Liver (tissue), 7 donors: ENCODE measurements at regions not wholly inside any gene's neighbourhood (a gene's known extent, or its start where the extent isn't known, plus 50 kb on each side); places are given as distances from the start of the nearest gene placed in this dataset.
A peak's percentile ranks its signal among the peaks of the same experiment; 100 is the strongest.

ENCODE experiments used
- DNase-seq: peaks from one replicate; pipeline ENCODE4 v3.0.0-alpha.2; 2017; ENCODE audit warnings: low spot score
- H3K27ac ChIP-seq, 2 donors: one replicate each; pipeline ENCODE4 v1.7.0; 2013; ENCODE audit warnings: inconsistent platforms in 2 of 2, low read length in 2 of 2, control low read depth in 1 of 2, low read depth in 1 of 2, mild to moderate bottlenecking in 1 of 2
- H3K27me3 ChIP-seq, 4 donors: one replicate each; pipeline versions ENCODE4 v1.6.1 to v1.7.0; 2013; ENCODE audit warnings: low read length in 3 of 4, inconsistent platforms in 1 of 4, mild to moderate bottlenecking in 1 of 4, moderate library complexity in 1 of 4; ENCODE audit not compliant: control insufficient read depth in 4 of 4, insufficient read depth in 4 of 4
- H3K36me3 ChIP-seq, 4 donors: one replicate each; pipeline versions ENCODE4 v1.6.1 to v1.7.0; 2013; ENCODE audit warnings: low read length in 3 of 4, mild to moderate bottlenecking in 3 of 4, low read depth in 1 of 4, moderate library complexity in 1 of 4; ENCODE audit not compliant: control insufficient read depth in 4 of 4, insufficient read depth in 3 of 4
- H3K4me1 ChIP-seq, 4 donors: one replicate each; pipeline versions ENCODE4 v1.6.1 to v1.7.0; 2013; ENCODE audit warnings: low read length in 3 of 4, mild to moderate bottlenecking in 3 of 4, moderate library complexity in 1 of 4; ENCODE audit not compliant: control insufficient read depth in 4 of 4, insufficient read depth in 4 of 4
- H3K4me3 ChIP-seq, 3 donors: one replicate each; pipeline versions ENCODE4 v1.6.1 to v1.7.0; 2013; ENCODE audit warnings: low read length in 3 of 3, control low read depth in 1 of 3, low read depth in 1 of 3, mild to moderate bottlenecking in 1 of 3
- H3K9ac ChIP-seq, 2 donors: one replicate each; pipeline ENCODE4 v1.7.0; 2013; ENCODE audit warnings: low read length in 2 of 2, mild to moderate bottlenecking in 2 of 2, moderate library complexity in 2 of 2, control low read depth in 1 of 2, low read depth in 1 of 2
- H3K9me3 ChIP-seq, 4 donors: one replicate each; pipeline versions ENCODE4 v1.6.1 to v1.7.0; 2013; ENCODE audit warnings: low read length in 3 of 4; ENCODE audit not compliant: control insufficient read depth in 4 of 4
- EGR1 ChIP-seq, 2 donors: IDR thresholded peaks; 2 replicates each; pipeline ENCODE4 v1.6.1; 2016 to 2018; ENCODE audit warnings: antibody characterized with exemption in 2 of 2, low read depth in 2 of 2
- FOXA1 ChIP-seq: IDR thresholded peaks from 2 replicates; pipeline ENCODE4 v1.6.1; 2016; ENCODE audit warnings: antibody characterized with exemption
- FOXA2 ChIP-seq: IDR thresholded peaks from 2 replicates; pipeline ENCODE4 v1.6.1; 2016; ENCODE audit warnings: antibody characterized with exemption
- GABPA ChIP-seq, 2 donors: IDR thresholded peaks in 1 of 2; conservative IDR thresholded peaks in 1 of 2; 2 replicates each; pipeline ENCODE4 v1.6.1; 2016; ENCODE audit warnings: antibody characterized with exemption in 2 of 2, mild to moderate bottlenecking in 1 of 2, moderate library complexity in 1 of 2
- HNF4A ChIP-seq, 2 donors: conservative IDR thresholded peaks; 2 replicates each; pipeline ENCODE4 v1.6.1; 2016; ENCODE audit warnings: antibody characterized with exemption in 2 of 2, mild to moderate bottlenecking in 2 of 2
- HNF4G ChIP-seq: IDR thresholded peaks from 2 replicates; pipeline ENCODE4 v1.6.1; 2016; ENCODE audit warnings: antibody characterized with exemption
- JUND ChIP-seq, 2 donors: IDR thresholded peaks; 2 replicates each; pipeline ENCODE4 v1.6.1; 2016; ENCODE audit warnings: antibody characterized with exemption in 2 of 2
- MAX ChIP-seq: IDR thresholded peaks from 2 replicates; pipeline ENCODE4 v1.6.1; 2016; ENCODE audit warnings: antibody characterized with exemption
- NR2F2 ChIP-seq: IDR thresholded peaks from 2 replicates; pipeline ENCODE4 v1.6.1; 2016; ENCODE audit warnings: antibody characterized with exemption
- RAD21 ChIP-seq, 2 donors: IDR thresholded peaks; 2 replicates each; pipeline ENCODE4 v1.6.1; 2016; ENCODE audit warnings: antibody characterized with exemption in 2 of 2, mild to moderate bottlenecking in 2 of 2
- RXRA ChIP-seq, 2 donors: IDR thresholded peaks; 2 replicates each; pipeline ENCODE4 v1.6.1; 2017 to 2018; ENCODE audit warnings: antibody characterized with exemption in 2 of 2, mild to moderate bottlenecking in 1 of 2
- TAF1 ChIP-seq: conservative IDR thresholded peaks from 2 replicates; pipeline ENCODE4 v1.6.1; 2016; ENCODE audit warnings: antibody characterized with exemption, mild to moderate bottlenecking
- YY1 ChIP-seq: IDR thresholded peaks from 2 replicates; pipeline ENCODE4 v1.6.1; 2016; ENCODE audit warnings: antibody characterized with exemption, mild to moderate bottlenecking
- ZBTB33 ChIP-seq: IDR thresholded peaks from 2 replicates; pipeline ENCODE4 v1.6.1; 2016; ENCODE audit warnings: antibody characterized with exemption
- WGBS: extraction: QIAGEN DNeasy Blood & Tissue Kit; methylation state at CpG from one replicate; pipeline ENCODE4 v1.1.7; 2013; 5-methylcytosine and 5-hydroxymethylcytosine counted together
- TF ChIP-seq, protein P1 (sequence below): IDR thresholded peaks from 2 replicates; pipeline ENCODE4 v1.6.1; 2016; ENCODE audit warnings: antibody characterized with exemption, mild to moderate bottlenecking
- donor health status: healthy.
- donor health status: healthy.
- donor health status: healthy.
- donor health status: healthy.

DNA sequence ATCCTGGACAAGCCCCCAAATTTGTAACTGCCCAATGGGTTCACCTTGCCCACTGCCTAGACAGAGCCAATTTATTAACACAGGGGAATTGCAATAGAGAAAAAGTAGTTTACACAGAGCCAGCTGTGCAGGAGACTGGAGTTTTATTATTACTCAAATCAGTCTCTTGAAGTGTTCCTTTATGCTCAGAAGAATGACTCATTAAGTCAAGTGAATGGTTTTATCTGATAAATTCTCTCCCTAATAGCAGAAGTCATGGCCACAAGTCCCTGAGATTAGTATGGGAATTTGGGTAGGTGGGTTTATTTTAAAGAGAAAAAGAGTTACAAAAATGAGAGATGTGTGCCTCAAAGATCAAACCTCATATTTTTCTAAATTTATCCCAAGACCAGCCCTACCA, 122.8 kb upstream of the NUDT4 start:
- no peak overlapping the region for H3K27ac ChIP-seq
- H3K4me3 ChIP-seq = no peak overlapping the region
- H3K27me3 ChIP-seq = no peaks in the 10 kb centered on the region
- H3K36me3 ChIP-seq = no peaks in the 10 kb centered on the region
- no peak overlapping the region for H3K9ac ChIP-seq
- no peak for DNase-seq
- TF ChIP-seq GABPA (IDR thresholded peaks at IDR 0.05 in 1 of 2, conservative IDR thresholded peaks at IDR 0.05 in 1 of 2) (no peak), EGR1 (IDR thresholded peaks at IDR 0.05; ENCODE audit: low read depth in 2 of 2) (no peak), YY1 (no peak), HNF4G (no peak), MAX (no peak), ZBTB33 (no peak), FOXA2 (no peak), JUND (IDR thresholded peaks at IDR 0.05) (no peak), NR2F2 (no peak)
- peaks cover 3 to 9% (median 4%) of the 10 kb centered on the region in 4 donors for H3K9me3 ChIP-seq
- no peaks in the 10 kb centered on the region for H3K4me1 ChIP-seq

GRCh38 chr12:93256256-93256969, 121.3 kb upstream of the NUDT4 start:
- Histone ChIP-seq H3K4me3 (no peak overlapping the region), H3K4me1 (no peaks in the 10 kb centered on the region), H3K27ac (no peak overlapping the region), H3K9ac (no peak overlapping the region), H3K36me3 (no peaks in the 10 kb centered on the region), H3K9me3 (peaks cover 3 to 9% (median 4%) of the 10 kb centered on the region in 4 donors), H3K27me3 (no peaks in the 10 kb centered on the region)
- DNase-seq = no peak
- TF ChIP-seq HNF4A (conservative IDR thresholded peaks at IDR 0.05) (no peak), NR2F2 (peak; percentile 55)
- WGBS = 85% methylated on average over 2 of the region's 2 CpGs

- no peaks in the 10 kb centered on the region for H3K4me1 ChIP-seq
- H3K9me3 ChIP-seq = no peaks in the 10 kb centered on the region
- H3K27me3 ChIP-seq = no peaks in the 10 kb centered on the region
- no peak overlapping the region for H3K4me3 ChIP-seq
- no peak overlapping the region for H3K27ac ChIP-seq
- WGBS = 93% methylated on average over 5 of the region's 5 CpGs
- H3K9ac ChIP-seq = no peak overlapping the region
- no peak for TF ChIP-seq FOXA2
- no peak for TF ChIP-seq TAF1
- no peak for TF ChIP-seq JUND (IDR thresholded peaks at IDR 0.05)
- no peak for TF ChIP-seq HNF4A (conservative IDR thresholded peaks at IDR 0.05)
- TF ChIP-seq YY1 = no peak
- TF ChIP-seq FOXA1 = no peak
- TF ChIP-seq ZBTB33 = no peak
- TF ChIP-seq RXRA (IDR thresholded peaks at IDR 0.05) = no peak
- TF ChIP-seq, protein P1, sequence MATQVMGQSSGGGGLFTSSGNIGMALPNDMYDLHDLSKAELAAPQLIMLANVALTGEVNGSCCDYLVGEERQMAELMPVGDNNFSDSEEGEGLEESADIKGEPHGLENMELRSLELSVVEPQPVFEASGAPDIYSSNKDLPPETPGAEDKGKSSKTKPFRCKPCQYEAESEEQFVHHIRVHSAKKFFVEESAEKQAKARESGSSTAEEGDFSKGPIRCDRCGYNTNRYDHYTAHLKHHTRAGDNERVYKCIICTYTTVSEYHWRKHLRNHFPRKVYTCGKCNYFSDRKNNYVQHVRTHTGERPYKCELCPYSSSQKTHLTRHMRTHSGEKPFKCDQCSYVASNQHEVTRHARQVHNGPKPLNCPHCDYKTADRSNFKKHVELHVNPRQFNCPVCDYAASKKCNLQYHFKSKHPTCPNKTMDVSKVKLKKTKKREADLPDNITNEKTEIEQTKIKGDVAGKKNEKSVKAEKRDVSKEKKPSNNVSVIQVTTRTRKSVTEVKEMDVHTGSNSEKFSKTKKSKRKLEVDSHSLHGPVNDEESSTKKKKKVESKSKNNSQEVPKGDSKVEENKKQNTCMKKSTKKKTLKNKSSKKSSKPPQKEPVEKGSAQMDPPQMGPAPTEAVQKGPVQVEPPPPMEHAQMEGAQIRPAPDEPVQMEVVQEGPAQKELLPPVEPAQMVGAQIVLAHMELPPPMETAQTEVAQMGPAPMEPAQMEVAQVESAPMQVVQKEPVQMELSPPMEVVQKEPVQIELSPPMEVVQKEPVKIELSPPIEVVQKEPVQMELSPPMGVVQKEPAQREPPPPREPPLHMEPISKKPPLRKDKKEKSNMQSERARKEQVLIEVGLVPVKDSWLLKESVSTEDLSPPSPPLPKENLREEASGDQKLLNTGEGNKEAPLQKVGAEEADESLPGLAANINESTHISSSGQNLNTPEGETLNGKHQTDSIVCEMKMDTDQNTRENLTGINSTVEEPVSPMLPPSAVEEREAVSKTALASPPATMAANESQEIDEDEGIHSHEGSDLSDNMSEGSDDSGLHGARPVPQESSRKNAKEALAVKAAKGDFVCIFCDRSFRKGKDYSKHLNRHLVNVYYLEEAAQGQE = no peak
- no peak for TF ChIP-seq RAD21 (IDR thresholded peaks at IDR 0.05)
- no peak for TF ChIP-seq GABPA (IDR thresholded peaks at IDR 0.05 in 1 of 2, conservative IDR thresholded peaks at IDR 0.05 in 1 of 2)
- no peak for TF ChIP-seq HNF4G
- DNase-seq = no peak
- no peaks in the 10 kb centered on the region for H3K36me3 ChIP-seq
These were observed 116.1 kb upstream of the NUDT4 start for GRCh38 chr12:93261505-93262094.
